Breast epithelium (tissue), 3 donors: ENCODE measurements at regions not wholly inside any gene's neighbourhood (a gene's known extent, or its start where the extent isn't known, plus 50 kb on each side); places are given as distances from the start of the nearest gene placed in this dataset.

ENCODE experiments used
- CTCF ChIP-seq, 3 donors: fragments of 450-650 bp; IDR thresholded peaks; one replicate each; pipeline ENCODE4 v1.5.1; 2016 to 2017; ENCODE audit warnings: antibody characterized with exemption in 3 of 3, mild to moderate bottlenecking in 3 of 3, moderate library complexity in 3 of 3
- POLR2A ChIP-seq: fragments of 450-650 bp; IDR thresholded peaks from one replicate; pipeline ENCODE4 v1.6.1; 2016; ENCODE audit warnings: antibody characterized with exemption, mild to moderate bottlenecking, moderate library complexity
- POLR2AphosphoS5 ChIP-seq, 3 donors: sonication (generic); formaldehyde crosslinking; IDR thresholded peaks; one replicate each; pipeline ENCODE4 v1.6.1; 2017; ENCODE audit warnings: antibody characterized with exemption in 3 of 3

- TF ChIP-seq CTCF (IDR thresholded peaks at IDR 0.05) (no peak), POLR2AphosphoS5 (IDR thresholded peaks at IDR 0.05) (no peak), POLR2A (no peak)
These were observed 126.1 kb upstream of the NFIB start for GRCh38 chr9:14440062-14440461.
